ENCODE measurements at regions not wholly inside any gene's neighbourhood (a gene's known extent, or its start where the extent isn't known, plus 50 kb on each side); places are given as distances from the start of the nearest gene placed in this dataset.

GRCh38 chr10:65858841-65859240 is 1067.0 kb upstream of the LRRTM3 start:
- TF ChIP-seq CTCF (IDR thresholded peaks at IDR 0.05), result no peak
- no peak for TF ChIP-seq POLR2A (IDR thresholded peaks at IDR 0.05)

Data from Peyer's patch (tissue), 4 donors.